Activated T-cell treated with anti-CD3 and anti-CD28 coated beads for 24 hours (primary cell): ENCODE measurements at regions not wholly inside any gene's neighbourhood (a gene's known extent, or its start where the extent isn't known, plus 50 kb on each side); places are given as distances from the start of the nearest gene placed in this dataset.

ENCODE experiments used
- DNase-seq: peaks from one replicate; pipeline ENCODE4 v3.0.0-alpha.2; 2020; ENCODE audit warnings: low read depth

- no peak for DNase-seq
Measured at GRCh38 chr11:104433751-104434150, 269.8 kb upstream of the PDGFD start.

DNA sequence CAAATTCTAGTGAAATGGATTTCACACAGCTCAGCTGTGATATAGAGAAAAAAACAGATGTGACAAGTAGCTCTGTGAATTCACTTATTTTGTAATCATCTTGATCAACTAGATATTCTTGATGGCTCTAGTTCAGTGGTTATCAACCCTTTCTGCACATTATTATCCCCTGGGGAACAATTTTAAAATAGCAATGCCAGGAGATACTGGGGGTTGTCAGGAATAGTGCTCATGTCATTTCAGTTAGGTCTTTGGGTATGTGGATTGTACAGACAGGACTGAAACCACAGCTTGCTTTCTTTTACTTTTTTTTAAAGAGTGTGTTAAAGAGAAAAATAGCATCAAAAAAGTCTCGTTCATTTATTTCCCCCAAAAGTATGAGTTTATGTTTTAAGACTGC lies 269.0 kb upstream of the PDGFD start:
- DNase-seq = no peak

GRCh38 chr11:104432526-104432925 lies 268.6 kb upstream of the PDGFD start:
- DNase-seq = no peak

GRCh38 chr11:104422324-104422944 lies 258.5 kb upstream of the PDGFD start:
- no peak for DNase-seq

DNA sequence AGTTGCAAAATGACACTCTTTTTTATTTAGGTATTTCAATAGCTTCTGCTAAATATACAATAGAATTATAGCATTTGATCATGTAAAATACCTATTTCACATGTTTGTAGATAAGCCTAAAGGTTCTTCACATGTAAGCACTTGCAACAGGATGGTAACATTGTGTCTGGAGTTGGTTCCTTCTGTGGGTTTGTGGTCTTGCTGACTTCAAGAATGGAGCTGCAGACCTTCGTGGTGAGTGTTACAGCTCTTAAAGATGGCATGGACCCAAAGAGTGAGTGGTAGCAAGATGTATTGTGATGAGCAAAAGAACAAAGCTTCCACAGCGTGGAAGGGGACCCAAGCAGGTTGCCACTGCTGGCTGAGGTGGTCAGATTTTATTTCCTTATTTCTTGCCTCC lies 246.4 kb upstream of the PDGFD start:
- DNase-seq = no peak

GRCh38 chr11:104408630-104409029 lies 244.7 kb upstream of the PDGFD start:
- no peak for DNase-seq

DNA sequence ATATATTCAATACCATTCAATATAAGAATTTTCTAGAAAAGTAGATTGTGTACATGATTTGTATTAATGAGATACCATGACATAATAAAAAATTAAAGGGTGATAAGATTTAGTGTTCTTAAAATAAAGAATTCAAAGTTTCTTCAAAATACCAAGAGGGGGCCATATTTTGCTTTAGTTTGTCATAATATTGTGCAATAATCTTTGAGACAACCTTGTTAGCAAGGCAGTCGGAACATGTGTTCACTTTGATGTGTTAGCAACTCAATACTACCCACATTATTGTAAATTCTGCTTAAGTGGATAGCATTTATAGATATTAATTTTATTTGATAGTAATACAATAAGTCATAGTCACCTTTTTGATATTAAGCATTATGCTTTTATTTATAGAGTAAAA lies 241.3 kb upstream of the PDGFD start:
- DNase-seq = no peak

DNA sequence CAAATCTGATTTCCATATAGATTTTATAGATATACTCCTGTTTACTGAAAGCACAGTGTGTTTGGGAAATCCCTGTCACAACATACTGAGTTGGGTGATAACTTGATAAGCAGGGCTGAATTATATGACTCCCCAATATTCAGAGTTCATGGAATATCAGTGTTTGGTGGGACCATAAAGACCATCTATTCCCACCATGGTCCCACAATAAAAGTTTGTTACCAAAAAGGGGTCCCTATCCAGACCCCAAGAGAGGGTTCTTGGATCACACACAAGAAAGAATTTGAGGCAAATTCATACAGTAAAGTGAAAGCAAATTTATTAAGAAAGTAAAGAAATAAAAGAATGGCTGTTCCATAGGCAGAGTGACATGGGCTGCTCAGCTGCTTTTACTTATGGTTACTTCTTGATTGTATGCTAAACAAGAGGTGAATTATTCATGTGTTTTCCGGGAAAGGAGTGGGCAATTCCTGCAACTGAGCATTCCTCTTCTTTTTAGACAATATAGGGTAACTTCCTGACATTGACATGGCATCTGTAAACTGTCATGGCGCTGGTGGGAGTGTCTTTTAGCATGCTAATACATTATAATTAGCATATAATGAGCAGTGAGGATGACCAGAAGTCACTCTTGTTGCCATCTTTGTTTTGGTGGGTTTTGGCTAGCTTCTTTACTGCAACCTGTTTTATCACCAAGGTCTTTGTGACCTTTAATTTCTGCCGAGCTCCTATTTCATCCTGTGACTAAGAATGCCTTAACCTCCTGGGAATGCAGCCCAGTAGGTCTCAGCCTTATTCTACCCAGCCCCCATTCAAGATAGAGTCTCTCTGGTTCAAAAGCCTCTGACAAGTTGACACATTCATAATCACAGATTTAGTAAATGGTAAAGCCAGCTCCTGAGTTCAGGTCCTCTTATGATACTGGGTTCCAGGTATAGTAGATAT lies 240.6 kb upstream of the PDGFD start:
- DNase-seq = no peak

DNA sequence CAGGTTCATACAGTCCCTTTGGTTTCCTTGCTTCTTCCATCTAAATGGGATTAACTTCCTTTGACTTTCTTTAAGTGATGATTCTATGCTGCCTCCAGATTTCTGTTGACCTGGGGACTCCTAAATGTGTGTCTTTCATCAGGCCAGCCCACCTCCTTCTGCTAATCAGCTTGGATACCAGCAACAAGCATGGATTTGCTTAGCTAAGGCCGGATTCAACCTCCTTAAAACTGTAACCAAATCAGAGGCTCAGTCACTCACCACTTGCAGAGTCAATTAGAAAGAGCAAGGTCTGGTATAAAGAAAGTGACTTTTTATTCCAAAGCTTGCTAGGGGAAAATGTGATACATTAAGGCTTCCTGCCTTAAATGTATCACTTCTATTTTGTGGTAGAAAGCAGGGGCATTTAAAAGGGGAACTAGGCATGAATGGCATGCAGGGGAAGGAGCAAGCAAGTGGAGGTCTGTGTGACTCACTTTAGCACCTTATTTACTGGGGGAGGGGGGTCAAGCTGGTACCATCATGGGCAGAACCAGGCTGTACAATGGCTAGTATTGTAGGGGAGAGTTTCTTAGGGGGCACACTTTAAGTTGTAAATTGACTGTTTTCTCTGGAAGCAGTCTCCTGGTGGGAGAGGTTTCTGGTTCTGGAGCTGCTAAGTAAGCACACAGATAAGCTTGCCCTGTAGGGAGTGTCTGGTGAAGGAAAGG lies 239.0 kb upstream of the PDGFD start:
- no peak for DNase-seq

DNA sequence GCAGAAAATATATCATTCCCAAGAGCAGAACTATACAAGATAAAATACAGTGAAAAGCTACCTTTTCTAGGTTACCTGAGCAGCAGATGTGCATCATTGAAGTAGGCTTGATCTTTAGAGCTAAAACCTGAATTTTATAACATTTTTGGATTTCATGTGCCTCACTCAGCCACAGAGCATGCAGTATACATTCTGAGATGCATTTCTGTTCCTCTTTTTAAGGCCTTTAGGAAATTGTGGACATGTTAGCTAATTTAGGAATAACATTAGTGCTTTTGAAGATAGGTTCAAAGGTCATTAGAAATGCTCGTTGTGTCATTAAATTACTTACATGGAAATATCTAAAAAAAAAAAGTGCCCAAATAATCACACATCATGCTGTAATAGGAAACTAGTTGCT lies 230.6 kb upstream of the PDGFD start:
- DNase-seq = no peak

DNA sequence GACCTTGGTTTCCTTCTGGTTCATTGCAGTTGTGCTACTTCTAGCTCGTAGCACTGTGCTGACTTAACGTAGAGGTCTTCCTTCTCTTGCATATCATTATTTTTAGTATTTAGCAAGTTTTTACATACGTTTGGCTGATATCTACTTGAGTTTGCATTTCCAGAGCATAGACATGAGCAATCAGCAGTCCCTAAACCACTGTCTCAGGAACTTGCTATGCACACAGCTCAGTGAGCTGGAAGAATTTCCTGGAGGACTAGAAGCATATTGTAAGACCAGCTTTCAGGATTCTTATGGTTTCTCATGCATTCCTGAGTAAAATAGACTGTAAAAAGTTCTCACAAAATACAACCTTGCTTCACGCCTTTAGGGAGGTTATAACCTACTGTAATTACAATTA lies 226.7 kb upstream of the PDGFD start:
- DNase-seq = no peak

- no peak for DNase-seq
Measured at GRCh38 chr11:104385884-104386283, 221.9 kb upstream of the PDGFD start.

DNA sequence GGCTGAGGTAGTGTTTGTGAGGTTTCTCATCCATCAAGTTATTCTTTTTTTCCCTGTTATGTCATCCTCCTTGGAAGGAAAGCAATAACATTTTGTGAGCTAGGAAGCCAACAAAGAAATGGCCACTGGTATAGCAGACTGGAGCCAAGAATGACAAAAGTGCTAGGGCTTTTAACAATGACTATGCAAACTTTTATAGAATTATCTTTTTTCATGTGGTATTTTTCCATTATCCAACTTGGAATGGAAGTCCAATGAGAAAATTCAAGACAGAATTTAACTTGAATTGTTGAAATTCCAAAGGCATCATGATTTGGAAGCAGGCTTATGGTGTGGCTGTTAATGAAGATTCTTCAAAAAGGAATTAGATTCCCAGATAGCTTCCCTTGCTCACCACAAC lies 216.4 kb upstream of the PDGFD start:
- no peak for DNase-seq

DNA sequence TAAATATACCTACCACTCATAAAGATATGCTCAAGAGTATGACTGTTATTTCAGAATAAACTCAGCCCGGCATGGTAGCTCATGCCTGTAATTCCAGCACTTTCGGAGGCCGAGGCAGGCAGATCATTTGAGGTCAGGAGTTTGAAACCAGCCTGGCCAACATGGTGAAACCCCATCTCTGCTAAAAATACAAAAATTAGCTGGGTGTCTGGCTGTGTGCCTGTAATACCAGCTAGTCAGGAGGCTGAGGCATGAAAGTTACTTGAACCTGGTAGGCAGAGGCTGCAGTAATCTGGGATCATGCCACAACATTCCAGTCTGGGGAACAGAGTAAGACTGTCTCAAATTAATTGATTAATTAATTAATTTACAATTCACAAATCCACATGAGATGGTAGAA lies 208.2 kb upstream of the PDGFD start:
- DNase-seq = no peak

DNA sequence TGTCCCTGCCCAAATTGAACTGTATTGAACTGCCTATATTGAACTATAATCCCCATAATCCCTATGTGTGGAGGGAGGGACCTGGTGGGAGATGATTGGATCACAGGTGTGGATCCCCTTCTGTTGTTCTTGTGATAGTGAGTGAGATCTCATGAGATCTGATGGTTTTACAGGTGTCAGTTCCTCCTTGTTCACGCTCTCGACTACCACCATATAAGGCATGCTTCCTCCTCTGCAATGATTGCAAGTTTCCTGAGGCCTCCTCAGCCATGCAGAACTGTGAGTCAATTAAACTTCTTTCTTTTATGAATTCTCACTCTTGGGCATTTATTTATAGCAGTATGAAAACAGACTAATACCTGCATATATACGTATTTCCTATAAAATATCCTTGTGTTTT lies 206.5 kb upstream of the PDGFD start:
- no peak for DNase-seq

DNA sequence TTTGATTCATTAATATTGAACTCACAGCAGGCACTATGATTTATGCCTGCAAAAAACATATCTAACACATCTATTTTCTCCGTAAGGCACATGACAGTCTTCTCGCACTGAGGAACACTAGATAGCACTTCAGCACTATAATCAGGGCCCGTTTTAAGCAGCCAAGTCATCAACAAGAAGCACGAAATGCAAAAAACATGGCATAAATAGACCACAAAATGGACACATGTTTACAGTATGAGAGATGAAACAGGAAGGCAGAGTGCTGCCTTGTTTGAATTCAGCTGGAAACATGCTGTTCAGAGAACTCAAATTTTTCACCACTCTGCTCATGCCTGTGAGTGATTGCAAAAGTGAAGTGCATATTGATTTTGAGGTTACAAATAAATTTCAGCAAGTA lies 205.8 kb upstream of the PDGFD start:
- no peak for DNase-seq

DNA sequence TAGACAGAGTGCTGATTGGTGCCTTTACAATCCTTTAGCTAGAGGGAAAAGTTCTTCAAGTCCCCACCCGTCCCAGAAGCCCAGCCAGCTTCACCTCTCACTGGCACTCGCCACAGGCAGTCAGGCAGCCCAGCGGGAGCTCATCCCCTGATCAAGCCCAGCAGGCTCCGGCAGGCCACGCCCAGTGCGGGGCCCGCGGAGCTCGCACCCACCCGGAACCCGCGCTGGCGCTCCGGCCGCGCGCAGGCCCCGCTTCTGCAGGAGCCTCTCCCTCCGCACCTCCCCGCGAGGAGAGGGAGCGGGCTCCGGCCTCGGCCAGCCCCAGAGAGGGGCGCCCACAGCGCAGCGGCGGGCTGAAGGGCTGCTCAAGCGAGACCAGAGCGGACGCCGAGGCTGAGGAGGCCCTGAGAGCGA lies 202.4 kb upstream of the PDGFD start:
- DNase-seq = no peak

DNA sequence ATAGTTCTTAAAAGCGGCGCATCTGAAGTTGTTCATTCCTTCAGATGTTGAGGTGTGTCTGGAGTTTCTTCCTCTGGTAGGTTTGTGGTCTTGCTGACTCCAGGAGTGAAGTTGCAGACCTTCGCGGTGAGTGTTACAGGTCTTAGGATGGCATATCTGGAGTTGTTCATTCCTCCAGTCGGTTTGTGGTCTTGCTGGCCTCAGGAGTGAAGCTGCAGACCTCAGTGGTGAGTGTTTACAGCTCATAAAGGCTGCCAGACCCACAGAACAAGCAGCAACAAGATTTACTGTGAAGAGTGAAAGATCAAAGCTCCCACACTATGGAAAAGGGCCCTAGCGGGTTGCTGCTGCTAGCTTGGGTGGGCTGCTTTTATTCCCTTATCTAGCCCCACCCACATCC lies 201.7 kb upstream of the PDGFD start:
- DNase-seq = no peak

GRCh38 chr11:104361975-104362374 lies 198.0 kb upstream of the PDGFD start:
- DNase-seq = no peak

DNA sequence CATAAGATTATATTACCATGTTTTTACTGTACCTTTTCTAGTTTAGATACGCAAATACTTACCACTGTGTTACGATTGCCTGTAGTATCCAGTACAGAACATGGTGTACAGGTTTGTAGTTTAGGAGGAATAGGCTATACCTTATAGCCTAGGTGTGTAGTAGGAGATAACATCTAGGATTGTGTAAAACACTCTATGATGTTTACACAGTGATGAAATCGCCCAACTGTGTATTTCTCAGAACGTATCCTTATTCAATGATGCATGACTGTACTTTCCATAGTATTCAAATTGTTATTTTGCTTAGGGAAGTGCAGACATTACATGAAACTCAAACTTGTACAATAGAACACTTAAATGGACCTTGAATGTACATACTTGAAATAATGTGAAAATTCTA lies 188.1 kb upstream of the PDGFD start:
- DNase-seq = no peak

GRCh38 chr11:104343578-104343977 lies 179.6 kb upstream of the PDGFD start:
- DNase-seq = no peak

DNA sequence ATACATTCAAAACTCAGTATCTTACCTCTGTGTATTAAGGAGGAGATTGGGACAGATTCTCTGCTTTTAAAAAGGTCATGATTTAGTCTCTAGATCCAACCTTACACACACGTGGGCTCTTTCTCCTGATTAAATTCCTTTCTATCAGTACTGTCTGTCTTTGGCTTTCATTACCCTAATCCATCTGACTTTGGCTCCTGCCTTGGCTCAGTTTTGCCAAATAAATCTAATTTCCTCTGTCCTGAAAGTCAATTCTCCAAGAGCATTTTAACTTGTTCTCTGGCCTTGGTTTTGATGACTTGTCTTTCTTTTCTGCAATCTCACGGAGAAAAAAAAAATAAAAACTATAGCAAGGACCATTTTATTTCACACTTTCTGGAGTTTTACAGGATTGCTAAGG lies 176.6 kb upstream of the PDGFD start:
- no peak for DNase-seq

GRCh38 chr11:104339380-104339831 lies 175.5 kb upstream of the PDGFD start:
- no peak for DNase-seq
